ENCODE measurements at regions not wholly inside any gene's neighbourhood (a gene's known extent, or its start where the extent isn't known, plus 50 kb on each side); places are given as distances from the start of the nearest gene placed in this dataset.
A peak's percentile ranks its signal among the peaks of the same experiment; 100 is the strongest.

DNA sequence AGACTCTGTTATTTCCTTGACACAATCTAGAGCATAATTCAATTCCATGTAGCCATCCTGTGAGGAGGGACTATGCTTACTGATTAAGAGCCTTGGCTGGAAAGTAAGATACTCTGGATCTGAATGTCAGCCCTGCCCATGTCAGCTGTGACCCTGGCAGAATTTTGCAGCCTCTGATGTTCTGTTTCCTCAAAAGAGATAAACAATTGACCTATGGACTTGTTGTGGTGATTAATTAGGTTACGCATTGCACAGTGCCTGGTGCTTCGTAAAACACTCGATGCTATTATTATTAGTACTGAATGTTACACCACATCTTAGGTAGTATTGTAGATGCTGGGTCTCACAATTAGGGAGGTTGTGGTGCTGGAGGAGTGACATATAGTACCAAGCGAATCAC lies 161.3 kb upstream of the MEIS2 start:
- no peak for DNase-seq

DNA sequence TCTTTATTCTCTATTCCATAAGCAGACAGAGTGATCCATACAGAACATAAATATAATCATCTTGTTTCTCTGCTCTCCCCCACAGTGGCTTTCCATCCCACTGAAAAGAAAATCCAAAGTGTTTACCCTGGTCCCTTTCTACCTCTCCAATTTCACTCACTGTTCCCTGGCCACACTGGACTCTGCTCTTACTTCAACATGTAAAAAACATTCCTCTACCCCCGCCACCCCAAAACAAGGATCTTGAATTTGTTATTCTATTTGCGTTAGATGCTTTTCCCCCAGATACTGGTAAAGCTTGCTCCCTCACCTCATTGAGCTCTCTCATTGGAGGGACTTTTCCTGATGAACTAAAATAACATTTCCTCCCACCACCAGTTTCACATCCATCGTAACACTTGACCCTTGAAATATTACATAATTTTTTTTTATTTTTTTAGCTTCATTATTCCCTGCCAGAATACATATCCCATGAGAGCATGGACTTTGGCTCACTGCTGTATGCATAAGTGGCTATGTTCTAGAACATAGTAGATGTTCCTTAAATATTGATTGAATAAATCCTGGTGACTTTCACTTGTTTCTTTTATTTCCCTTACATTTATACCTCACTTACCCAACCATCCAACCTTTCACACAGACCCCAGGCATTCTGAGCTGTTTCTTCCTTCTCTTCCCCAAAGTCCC lies 162.7 kb upstream of the MEIS2 start:
- no peak for DNase-seq

DNA sequence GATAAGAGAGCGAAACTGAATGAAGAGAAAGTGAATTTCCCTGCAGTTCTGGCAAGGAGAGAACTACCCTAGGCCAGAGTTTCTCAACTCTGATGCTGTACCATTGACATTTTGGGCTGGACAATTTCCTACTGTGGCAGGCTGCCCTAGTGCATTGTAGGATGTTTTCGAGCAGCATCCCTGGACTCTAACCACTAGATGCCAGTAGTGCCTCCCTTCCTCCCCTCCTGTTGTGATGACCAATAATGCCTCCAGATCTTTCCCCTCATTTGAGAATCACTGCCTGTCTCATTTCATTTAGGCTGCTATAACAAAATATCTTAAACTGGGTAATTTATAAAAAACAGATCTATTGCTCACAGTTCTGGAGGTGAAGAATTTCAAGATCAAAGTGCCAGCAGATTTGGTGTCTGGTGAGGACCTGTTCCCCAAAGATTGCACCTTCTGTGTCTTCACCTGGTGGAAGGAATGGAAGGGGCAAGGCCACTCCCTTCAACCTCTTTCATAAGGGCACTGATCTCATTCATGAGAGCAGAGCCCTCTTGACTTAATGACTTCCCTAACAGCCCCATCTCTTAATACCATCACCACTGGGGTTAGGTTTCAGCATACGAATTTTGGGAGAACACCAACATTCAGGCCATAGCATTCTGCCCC lies 188.9 kb upstream of the MEIS2 start:
- DNase-seq: no peak

DNA sequence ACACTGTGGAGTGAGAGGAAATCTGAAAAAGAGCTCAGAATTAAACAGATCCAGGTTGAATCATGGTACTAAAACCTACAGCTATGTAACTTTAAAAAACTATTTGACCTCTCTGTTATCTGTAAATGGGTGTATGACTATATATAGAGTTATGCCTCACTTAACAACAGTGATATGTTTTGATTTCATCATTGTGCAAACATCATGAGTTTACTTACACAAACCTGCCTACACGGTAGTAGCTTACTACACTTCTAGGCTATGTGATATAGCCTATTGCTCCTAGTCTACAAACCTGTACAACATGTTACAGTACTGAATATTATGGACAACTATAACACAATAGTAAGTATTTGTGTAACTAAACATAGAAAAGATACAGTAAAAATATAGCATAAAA lies 191.6 kb upstream of the MEIS2 start:
- DNase-seq: no peak

DNA sequence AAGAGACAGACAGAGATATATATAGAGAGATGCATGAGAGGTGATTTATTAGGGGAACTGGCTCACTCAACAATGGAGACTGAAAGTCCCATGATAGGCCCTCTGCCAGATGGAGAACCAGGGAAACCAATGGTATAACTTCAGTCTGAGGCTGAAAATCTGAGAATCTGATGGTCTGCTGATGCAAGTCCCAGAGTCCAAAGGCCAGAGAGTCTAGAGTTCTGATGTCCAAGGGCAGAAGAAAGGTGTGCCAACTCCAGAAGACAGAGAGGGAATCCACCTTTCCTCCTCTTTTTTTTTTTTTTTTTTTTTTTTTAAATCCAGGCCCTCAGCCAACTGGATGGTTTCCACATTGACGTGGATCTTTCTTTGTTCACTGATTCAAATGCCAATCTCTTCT lies 197.9 kb upstream of the MEIS2 start:
- no peak for DNase-seq

DNA sequence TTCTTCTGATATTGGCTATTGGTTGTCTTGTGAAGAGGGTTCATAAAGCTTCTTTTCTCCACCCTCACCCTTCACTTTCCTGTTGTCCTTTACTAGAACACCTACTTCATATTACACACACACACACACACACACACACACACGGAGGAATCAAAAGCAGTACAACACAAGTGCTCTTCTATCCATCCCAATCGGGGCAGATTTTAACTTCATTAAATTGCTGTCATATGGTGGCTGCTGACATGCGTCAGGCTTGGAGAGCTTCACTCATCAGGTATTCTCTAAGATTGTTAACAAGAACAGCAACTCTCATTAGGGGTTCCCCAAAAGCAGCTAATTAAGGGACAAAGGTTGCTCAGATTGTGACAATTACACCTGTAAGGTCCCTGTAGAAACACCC lies 239.1 kb upstream of the MEIS2 start:
- DNase-seq: no peak

DNA sequence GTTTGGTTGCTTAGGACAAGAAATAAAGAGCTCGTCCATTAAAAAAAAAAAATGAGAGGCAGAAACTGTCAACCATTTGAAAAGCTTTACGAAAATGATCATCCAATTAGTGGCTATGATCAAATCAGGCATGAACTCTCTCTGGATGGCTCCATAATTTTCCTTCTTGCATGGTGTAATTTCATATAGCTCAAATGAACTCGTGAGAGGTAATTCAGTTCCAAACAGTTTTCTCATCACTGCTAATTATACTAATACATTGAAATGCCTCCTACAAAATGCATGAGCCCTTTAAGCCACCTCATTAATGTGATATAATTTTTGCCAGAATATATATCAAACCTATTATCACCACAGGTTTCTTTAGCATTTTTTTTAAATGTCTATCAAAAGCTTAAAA lies 239.5 kb upstream of the MEIS2 start:
- no peak for DNase-seq

DNA sequence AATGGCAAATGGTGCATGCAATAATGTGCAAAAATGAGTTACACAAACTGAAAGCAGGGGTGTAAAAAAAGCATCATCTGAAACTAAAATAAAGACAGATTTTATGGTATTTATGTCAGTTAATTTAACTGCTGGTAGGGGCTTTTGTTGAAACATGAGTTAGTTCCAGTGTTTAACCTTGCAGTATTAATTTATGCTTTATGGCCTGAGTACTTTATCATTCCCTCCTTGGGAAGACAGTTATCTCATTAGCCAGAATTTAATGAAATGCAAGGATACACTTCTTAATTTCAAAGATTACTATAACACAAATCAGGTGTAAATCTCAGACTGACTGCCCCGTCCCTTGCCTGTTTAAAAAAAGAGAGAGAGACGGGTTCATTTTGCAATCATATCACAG lies 240.1 kb upstream of the MEIS2 start:
- DNase-seq: no peak

DNA sequence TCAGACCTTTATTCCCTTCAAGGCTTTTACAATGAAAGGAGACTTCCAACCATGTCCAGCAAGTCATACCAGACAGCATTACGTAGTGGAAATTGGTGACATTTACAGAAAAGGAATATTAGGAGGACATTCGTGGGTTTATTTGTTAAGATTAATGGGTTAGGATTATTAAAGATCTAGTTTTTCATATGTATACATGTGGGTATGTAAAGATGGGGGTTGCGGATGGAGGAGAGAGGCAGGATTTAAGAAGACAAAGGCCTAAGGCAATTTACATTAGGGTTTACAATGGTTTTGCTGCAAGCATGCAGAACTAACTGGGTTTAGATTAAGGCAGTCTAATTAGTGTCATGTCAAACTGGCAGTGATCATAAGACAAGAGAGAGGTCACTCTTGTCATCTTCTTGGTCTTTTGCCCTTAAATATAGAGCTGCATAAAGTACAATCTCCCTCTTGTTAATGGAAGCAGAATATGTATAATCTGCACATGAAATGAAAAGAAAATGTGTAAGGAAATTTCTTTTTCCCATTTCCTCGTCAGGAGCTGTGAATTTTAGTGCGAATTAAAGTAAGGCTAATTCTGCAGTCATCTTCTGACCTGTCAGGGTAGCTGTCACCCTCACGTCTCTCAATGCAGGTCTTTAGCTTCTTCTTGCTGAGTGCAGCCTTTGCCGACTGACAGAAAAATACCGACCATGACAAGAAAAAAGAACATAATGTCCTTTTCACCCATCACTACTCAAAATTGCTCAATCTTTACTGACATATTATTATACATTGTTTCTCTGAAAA lies 258.9 kb upstream of the MEIS2 start:
- no peak for DNase-seq

DNA sequence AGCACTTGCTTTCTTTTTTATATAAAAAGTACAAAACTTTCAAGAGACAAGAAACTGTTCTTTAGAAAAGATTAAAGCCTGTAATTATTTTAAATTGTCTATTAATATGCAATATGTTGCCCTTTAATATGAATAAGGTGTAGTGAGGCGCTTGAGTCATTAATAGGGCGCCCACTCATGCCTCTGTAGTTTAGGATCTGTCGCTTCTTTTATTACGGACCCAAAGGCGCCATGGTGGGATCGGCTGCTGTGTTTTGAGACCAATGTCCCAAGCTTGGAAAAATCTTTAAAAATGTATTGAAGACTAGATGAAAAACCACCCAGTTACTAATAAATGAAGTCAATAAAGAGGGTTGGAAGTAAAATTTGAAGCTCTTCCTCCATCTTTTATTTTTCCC lies 259.5 kb upstream of the MEIS2 start:
- no peak for DNase-seq

DNA sequence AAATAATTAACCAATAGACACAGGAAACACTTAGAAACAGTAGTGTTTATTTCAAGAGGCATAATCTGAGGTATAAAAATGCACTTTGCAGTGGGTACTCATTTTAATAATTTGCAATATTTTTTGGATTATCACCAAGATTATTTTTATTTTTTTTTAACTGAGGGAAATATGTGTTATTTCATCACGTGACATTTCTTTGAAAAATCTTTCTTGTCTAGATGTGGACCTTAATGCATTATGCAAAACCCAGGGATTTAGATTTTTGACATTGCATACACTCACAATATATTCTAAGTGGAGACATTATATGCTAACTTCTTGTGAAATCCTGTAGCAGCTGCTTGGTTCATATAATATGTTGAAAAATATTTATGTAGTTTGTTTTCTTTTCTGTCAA lies 260.4 kb upstream of the MEIS2 start:
- no peak for DNase-seq

DNA sequence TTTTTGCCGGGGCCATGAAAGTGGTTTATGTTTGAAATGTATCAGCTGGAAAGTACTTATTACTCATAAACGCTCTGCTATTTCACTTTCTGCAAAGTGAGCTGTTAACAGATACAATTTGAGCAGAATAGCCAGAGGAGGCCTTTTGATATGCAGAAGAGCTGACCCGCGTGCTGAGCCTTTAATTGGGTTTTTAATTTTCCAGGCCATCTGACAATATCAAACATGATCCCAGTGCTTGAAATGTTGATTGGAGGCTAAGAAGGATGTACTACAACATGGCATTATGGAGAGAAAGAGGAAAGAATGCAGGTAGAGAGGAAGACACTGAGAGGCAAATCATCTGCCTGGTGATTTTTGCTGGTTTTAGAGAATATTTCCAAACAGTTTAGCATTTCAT lies 261.3 kb upstream of the MEIS2 start:
- DNase-seq: no peak

DNA sequence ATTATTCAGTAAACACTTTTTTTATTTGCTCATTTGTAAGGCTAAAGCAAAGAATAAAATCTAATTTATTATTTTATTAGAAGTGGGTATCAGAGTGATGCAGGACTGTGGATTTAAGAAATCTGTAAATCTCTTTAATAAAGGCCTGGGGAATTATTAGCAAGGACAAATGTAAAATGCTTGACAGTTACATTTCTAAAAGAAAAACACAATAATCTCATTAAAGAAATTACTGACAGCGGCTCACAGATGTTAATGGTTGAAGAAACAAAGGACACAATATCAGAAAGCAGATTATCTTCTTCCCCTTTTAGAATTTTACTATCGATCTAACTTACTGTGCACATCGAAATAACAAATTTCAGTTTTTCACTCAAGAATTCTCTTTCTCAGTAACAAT lies 262.1 kb upstream of the MEIS2 start:
- no peak for DNase-seq

DNA sequence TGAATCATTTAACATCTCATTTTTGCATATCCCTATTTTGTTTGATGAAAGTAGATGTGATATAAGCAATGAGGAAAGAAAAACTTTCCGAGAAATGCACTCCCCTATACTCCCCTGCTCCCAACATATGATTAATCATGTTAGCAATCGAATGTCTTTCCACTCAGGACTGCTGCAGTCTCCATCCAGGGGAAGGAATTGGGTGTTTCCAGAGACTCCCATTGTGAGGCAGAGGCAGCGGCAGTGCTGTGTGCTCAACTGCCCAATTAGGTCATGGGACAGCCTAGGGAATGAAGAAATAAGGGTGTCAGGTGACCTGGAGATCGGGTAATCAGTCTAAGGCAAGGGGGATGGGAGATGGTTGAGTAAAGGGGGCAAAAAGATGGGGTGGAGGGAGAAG lies 268.6 kb upstream of the MEIS2 start:
- no peak for DNase-seq

DNA sequence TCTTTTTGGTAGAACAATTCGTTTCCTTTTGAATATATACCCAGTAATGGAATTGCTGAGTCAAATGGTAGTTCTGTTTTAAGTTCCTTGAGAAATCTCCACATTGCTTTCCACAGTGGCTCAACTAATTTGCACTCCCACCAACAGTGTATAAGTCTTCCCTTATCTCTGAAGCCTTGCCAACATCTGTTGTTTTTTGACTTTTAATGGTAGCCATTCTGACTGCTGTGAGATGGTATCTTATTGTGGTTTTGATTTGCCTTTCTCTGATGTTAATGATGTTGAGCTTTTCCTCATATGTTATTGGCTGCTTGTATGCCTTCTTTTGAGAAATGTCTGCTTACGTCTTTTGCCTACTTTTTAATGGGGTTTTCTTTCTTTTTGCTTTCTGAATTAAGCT lies 270.6 kb upstream of the MEIS2 start:
- DNase-seq: no peak

DNA sequence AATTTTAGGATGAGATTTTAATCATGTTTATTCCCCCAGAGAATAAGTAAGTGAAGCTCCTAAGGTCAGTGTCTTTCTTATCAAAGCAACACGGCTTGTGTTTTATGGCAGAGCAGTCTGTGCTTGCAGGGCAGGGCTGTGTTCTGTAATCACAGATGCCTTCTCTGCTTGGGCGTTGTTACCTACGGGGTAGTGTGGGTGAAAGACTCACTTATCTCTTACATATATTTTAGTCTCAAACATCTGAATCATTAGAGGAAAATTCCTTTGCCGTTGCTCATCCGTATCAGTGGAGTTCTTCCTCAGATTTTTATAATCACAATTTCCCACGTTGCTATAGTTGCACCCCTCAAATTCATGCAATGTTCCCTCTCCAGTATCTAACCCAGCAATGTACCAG lies 271.7 kb upstream of the MEIS2 start:
- no peak for DNase-seq

DNA sequence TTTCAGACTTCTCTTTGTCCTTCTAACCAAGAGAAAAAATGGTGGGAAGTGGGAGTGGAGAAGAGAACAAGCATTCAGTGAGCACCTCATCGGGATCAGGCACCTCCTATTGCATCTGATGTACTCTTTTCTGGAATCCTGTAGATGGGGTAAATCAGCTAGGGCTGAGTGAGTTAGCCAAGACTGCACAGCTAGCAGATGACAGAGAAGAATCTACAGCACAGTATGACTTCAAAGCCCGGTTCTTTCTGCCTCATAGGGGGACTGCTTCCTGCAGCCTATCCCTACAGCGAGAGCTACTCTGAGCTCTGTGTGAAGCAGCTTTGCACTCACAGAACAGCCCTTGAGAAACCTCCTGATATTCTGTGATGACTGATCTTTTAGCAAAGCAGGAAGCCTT lies 275.2 kb upstream of the MEIS2 start:
- DNase-seq: no peak

DNA sequence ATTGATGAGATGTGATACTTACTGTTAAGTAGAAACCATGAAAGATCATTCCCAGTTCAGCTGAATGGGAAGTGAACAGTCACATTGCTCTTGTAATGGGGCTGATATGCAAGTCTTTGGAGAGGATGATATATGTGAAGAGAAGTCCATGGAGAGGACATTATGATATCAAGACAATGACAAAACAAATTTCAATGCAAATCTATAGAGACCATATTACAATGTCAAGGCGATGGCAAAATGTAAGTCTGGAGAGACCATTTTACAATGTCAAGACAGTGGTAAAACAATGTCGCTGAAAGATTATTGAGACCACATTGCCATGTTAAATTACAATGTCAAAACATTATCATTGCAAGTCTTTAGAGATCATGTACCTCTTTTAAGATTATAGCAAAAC lies 277.1 kb upstream of the MEIS2 start:
- no peak for DNase-seq

DNA sequence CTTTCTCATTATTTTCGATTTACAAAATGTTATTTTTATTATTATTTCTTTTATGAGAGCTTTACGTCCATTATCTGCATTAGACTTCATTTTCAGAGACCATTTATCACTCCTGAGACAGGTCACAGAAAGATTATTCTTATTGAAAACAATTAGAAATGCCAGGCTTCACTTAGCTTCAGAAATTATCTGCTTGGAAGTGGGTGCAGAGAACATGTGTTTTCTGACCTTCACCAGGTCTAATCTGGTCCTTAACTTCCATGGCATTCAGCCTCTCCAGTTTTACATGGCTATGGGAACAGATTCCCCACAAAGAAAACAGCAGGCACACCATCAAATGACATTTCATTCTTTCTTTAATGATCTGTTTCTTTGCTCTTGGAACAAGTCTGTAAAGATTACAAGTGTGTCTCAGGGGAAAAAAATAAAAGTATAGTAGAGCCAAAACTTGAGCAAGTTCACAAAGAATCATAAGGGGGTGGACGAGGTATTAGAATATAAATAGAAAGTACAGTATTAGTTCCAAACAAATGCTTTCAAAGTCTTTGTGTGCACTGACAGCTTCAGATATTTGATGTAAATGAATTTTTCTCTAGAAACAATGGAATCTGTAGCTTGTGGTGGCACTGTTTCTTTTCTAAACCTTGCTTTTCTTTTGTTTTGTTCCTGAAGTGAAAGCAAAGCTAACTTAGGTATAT lies 294.2 kb upstream of the MEIS2 start:
- no peak for DNase-seq

DNA sequence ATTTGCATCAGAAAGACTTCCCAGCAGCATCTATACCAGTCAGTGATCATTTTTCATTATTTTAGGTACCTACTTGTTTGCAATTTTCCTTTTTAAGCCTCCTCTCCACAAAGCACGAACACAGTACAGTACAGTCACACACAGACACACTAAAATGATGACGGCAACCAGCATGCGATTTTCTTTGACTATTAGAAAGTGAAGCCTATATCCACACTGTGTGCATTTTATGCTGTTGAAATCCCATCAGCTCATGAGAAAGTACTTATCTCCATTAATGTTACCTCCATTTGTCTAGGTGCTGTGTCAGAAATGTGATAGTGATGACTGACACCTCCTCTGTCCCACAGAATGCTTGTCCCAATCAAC lies 294.7 kb upstream of the MEIS2 start:
- no peak for DNase-seq

DNA sequence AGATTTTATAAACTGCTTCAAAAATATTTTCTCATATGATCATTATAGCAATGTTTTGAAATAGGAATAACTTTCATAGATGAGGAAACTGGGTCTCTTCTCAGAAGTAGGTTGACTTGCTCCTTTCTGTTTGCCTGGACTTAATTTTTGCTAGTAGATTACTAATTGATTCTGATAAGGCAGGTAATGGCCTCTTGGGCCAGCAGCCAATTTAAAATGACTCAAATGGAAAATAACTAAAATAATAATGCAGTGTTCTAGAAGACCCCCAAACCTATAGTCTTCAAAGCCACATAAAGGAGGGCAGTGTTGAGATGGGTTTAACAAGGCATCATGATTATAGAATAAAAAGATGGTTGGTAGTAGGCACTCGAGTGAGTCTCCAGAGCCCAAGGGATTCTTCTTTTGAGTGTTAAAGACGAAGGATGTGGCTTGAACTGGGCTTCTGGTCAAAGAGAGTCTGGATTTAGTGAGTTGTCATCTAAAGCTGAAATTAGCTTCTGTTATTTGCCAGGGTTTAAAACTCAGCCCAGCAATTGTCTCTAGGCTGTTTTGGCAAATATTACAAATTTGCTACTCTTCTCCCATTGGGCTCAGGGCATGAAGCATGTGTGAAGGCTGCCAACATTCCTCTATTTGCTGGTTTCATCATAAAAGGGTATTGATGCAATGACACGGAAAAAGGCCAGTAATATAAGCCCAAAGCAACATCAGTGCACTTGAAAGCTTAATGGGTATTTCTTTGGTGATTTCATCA lies 297.1 kb upstream of the MEIS2 start:
- peak; percentile 5 for DNase-seq

DNA sequence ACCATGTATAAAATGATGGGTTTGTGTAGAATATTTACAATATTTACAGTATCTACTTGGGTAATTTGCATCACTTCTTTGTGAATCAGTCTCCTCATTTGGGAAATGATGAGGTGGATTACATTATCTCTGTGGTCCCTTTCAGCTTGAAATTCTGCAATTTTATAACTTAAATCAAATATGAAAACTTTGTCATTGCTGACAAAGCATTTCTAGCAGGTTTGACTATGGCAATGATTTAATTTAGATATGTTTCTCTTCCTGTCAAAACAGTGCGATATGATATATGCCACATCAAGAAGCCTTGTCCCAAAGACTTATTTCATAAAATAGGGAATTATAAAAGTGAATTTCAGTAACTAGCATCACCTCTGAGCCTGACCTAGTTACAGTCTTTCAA lies 315.8 kb upstream of the MEIS2 start:
- no peak for DNase-seq

DNA sequence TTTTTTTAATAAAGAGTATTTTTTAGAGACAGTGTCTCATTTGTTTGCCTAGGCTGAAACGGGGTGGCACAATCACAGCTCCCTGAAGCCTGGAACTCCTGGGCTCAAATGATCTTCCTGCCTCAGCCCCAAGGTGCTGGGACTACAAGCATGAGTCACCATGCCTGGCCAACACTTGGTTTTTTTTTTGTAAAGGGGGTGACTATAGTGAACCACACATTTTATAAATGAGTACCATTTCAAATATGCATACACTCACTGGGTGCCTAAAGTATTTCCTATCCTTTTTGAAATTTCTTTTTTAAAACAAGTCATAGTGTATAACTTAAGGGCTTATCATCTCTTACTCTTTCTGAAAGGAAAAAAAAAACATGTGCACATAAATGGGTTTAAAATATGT lies 325.2 kb upstream of the MEIS2 start:
- no peak for DNase-seq

All from NCI-H774 (cell line).